NOMO-1 (cell line): ENCODE measurements at regions not wholly inside any gene's neighbourhood (a gene's known extent, or its start where the extent isn't known, plus 50 kb on each side); places are given as distances from the start of the nearest gene placed in this dataset.

Experiments
- DNase-seq, 2 experiments: peaks; one replicate each; lab custom pipeline; 2025; ENCODE audit not compliant: unreplicated experiment in 2 of 2; lab: John Stamatoyannopoulos, UW

DNA sequence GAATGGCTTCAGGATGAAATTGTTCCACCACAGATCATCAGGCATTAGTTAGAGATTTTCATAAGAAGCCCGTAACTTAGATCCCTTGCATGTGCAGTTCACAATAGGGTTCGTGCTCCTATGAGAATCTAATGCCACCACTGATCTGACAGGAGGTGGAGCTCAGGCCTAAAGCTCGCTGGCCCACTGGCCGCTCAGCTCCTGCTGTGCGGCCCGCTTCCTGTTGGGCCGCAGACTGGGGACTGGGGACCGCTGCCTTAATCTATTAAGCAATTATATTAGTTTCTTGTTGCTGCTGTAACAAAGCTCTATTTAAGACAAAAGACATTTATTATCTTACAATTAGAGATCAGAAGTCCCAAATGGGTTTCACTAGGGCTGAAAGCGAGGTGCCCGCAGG, 205.6 kb downstream of the LARP7 start:
- no peak for DNase-seq

DNA sequence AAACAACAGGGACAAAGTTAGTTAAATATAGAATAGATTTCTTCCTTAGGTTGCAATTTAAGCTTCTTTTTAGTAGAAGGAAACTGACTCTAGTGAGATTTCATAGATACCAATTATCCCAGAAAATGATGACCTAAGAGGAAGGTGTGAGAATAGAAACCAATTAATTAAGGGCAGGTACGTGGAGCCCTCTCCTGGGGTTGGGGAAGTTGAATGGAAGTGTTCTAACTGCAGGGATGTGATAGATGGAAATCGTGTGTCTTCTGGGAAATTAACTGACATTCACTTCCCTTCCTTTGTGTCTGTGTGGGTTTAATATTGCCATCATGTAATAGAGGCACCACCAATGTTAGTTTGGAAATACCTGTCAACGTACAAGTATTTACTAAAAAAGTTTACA, 204.1 kb upstream of the ANK2 start:
- no peak for DNase-seq

DNA sequence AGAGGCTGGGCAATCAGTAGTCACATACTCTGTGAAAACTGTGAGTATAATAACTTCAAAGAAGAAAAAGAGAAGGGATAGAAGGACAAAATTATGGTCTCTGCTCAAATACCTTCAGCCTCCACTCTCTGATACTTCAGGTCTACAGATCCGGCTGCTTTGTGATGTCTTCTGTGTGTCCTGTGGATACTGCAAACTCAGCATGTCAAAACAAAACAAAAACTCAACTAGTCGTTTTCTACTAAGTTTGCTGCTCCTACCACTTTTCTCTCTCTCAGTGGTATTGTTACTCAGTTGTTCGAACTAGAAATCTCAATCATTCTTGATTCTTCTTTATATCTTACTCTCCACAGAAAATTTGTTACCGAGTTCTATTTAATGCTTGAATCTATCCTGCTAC, 202.4 kb upstream of the ANK2 start:
- DNase-seq: no peak

DNA sequence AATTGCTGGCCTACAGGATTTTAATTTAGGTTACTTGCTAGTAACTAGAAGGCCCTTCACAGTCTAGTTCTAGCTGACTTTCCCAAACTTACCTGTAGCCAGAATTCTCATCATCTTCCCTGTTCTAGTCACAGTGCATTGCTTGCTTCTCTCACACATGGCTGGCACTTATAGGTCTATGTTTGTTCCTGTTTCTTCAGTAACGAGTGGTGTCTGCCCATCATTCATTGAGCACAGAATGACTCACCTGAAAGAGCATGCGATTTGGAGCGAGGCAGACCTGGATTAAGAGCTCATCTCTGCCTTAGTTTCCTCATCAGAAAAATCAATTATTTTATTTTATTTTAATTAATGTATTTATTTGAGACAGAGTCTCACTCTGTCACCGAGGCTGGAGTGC, 201.7 kb upstream of the ANK2 start:
- DNase-seq: no peak

DNA sequence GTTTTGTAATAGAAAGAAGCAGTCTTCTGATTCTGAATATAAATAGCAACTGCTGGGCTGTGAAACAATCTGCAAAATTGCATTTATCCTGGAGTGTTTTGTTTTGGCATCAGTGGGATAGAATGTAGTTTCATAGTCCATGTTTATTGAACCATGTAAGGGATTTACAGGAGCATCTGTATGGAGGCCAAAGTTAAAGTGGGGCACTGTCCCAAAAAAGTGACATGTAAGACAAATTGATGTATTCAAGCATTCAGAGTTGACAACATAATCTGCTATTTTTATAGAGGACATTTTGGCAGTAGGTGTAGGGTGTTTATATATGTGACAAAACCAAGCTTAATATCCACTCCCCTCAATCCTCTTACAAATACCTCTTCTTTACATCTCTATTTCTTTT, 200.5 kb upstream of the ANK2 start:
- DNase-seq: no peak

- no peak for DNase-seq
Measured at GRCh38 chr4:112852601-112853000, 196.9 kb upstream of the ANK2 start.

DNA sequence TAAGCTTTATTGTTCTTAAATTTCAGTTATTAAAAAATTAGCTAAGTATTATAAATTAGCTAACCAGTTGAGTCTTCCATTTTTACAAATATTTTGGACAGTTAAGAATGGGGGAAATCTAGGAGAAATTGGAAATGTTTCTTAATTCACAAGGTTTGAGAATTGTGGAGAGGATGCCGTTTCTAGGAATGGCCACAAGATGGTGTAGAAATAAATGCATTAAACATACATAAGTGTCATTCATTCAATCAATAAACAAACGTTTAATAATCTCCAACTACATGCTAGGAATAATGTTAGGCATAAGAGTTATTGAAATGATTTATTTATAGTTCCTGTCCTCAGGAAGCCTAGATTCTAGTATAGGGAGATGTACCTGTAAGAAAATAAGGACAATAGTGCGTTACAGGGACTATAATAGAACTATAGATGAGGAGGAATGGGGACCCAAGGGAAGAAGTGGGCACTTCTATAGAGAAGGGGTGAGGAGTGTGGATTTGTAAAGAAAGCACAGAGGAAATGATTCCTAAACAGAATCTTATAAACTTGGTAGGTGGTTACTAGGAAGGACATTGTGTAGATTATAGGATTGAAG, 195.7 kb upstream of the ANK2 start:
- no peak for DNase-seq

DNA sequence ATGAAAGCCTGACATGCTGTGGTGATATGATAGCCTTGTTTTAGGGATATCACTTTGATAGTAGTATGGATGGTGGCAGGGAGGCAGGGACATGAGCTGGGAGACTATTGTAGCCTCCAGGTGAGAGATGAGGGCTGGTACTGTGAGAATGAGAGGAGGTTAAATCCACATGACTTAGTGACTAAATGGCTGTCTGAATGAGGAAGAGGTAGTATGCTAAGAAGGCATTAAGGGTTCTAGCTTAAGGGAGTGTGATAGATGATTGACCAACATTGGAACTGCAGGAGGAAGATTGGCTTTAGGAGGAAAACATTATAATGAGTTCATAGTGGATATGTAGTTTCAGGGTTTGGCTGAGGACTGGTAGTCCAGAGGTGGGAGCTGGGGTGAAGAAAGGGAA, 195.0 kb upstream of the ANK2 start:
- no peak for DNase-seq

DNA sequence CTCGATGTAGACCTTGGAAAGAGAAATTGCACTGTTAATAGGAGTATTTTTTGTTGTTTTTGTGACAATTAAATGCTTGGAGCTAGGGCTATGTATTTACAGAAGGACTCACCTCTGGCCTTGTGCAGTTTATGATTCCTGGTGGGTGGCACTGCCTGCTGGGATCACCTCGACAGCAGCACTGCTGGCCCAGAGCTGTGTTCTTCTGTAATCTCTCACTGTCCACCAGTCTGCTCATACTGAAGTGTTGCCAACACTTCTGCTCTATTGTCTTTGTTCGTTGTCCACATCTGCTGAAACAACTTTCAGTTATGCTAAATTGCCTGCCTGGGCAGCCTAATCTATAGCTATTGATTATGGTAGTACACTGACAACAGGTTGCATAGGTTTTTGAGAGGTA, 194.4 kb upstream of the ANK2 start:
- no peak for DNase-seq

GRCh38 chr4:112857461-112857860, 192.0 kb upstream of the ANK2 start:
- no peak for DNase-seq

DNA sequence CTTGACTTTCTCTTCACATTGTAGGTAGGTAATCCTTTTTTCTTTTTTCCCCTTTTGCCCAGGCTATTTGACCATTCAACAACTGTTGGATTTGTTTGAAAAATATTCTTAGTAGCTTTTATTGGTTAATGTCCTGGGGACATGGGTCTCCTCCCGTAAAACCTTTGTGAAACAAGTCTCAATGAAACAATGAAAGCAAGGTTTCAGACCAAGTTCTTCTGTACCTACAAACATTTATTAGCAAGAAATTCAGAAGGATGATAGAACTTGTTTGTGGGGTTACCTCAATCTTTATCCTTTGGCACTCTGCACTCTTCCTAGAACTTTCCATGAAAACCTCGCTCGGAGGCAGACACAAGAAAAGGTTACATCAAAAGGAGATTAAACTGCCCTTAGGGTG, 190.7 kb upstream of the ANK2 start:
- no peak for DNase-seq

DNA sequence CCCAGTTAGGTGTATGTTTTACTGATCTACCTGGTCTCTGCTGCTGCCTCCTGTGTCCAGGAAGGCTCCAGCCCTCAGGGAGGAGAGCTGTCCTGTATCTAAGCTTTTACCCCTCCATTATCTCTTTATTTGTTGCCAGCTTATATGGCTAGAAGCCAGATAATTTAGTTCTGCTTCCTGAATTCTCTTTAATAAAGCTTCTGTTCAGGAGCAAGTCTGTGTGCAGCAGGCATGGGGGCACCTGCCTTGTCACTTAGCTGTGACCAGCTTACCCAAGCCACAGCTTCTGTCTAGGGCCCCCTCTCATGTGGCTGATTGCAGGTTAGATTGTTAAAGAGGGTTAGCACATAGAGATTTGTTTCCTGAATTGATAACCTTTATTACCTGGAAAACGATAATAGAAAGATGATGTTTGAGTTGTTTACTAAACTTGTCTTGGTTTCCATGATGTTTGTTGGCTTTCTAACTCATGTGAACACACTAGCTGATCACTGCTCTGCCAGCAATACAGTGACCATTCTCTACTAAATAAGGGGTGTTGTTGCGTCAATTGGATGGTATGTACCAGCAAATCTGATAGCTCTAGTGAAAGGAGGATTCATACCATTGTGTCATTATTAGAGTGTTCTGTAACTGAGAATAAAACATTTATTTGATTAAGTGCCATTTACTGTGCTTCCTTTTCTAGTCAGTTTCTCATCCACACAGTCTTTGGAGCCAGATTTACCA, 189.8 kb upstream of the ANK2 start:
- no peak for DNase-seq

- no peak for DNase-seq
Measured at GRCh38 chr4:112860830-112861690, 188.4 kb upstream of the ANK2 start.

DNA sequence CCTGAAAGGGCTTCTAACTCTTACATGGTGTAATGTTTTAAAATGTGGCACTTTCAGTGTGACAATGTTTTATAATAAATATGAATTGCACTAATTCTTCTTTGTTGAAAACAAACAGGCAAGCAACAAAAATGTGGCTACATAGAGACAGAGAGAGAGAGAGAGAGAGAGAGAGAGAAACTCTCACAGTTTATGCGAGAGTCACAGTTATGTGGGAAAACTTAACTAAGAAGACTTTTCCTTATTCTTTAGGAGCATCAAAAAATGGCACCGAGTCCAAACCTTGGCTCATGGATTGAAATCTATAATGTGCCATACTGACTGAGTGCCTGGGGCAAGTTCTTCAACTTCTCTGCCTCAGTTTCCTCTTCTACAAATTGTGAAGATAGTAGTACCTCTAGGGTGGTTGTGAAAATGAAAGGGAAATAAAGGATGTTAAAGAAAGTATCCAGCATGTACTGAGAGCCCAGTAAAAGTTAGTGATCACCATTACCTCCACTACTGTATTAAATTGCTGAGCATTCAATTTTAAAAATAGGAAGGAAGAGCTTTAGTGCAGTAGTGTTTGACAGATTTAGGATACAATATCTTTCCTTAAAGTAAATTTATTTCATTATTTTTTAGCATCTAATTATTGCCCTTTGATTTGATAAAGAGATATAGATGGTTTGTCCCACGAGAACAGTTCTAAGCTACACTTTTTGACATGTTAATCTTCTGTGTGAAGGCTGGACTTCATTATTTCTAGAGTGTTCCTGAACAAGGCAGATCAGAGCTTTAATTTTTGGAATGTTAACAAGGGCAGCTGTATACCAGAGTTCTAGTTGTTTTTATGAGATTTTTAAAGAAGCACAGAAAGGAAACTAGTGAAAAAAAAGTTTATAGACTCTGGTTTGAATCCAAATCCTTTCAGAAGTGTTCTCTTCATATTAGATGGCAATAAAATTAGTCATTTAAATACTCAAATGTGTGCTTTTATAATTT, 187.5 kb upstream of the ANK2 start:
- DNase-seq: no peak

DNA sequence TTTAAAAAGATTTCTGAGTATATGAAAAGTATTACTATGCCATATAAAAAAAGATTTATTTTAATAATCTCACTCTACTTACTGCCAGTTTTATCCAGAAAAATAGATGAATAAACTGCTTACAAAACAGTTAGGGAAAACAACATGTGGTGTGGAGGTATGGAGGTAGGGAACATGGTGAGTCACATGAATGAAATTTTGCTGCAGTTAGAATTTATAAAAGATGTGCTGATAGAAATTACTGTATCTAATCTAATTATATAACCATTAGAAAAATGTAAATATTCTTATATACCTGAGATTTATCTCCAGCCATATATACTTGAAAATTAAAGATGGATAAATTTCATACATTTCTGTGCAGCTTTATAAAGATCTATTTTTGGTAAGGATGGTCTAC, 184.0 kb upstream of the ANK2 start:
- DNase-seq: no peak

- no peak for DNase-seq
Measured at GRCh38 chr4:112876316-112876715, 173.1 kb upstream of the ANK2 start.

GRCh38 chr4:112881842-112882241, 167.6 kb upstream of the ANK2 start:
- DNase-seq: no peak

GRCh38 chr4:112882286-112882685, 167.2 kb upstream of the ANK2 start:
- DNase-seq: no peak

- no peak for DNase-seq
Measured at GRCh38 chr4:112884406-112884805, 165.0 kb upstream of the ANK2 start.

GRCh38 chr4:112885897-112886296, 163.6 kb upstream of the ANK2 start:
- no peak for DNase-seq

DNA sequence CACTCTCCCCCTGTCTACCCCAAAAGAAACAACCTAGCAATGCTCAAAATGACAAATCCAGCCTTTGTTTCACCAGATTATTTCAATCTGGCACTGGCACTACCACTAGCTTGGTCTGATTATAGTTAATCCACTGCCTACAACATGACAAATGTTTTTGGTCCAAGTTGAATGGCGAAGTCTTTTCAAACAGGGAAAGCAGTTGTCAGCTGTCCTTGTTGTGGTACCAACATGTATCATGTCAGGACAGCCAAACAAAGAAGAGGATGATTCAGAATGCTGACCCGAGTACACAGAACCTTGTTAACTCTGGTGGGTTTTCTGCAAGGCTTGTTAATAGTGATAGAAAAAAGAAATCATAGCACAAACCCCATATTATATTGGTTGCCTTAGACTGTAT, 160.8 kb upstream of the ANK2 start:
- DNase-seq: no peak
